K562 (cell line): ENCODE measurements at regions not wholly inside any gene's neighbourhood (a gene's known extent, or its start where the extent isn't known, plus 50 kb on each side); places are given as distances from the start of the nearest gene placed in this dataset.

Source experiments
- ARID2 ChIP-seq: fragments of 450-650 bp; IDR thresholded peaks from 2 replicates; pipeline ENCODE4 v1.6.1; 2017; ENCODE audit warnings: antibody characterized with exemption, mild to moderate bottlenecking
- FOXK1 ChIP-seq: sonication (generic); formaldehyde crosslinking; IDR thresholded peaks from 2 replicates; pipeline ENCODE4 v1.8.0; 2022; ENCODE audit warnings: missing genetic modification reagents, mild to moderate bottlenecking, borderline replicate concordance
- HBP1 ChIP-seq: fragments of 450-650 bp; formaldehyde crosslinking; IDR thresholded peaks from 2 replicates; pipeline ENCODE4 v1.4.0; 2022; ENCODE audit warnings: missing genetic modification characterization
- HNRNPL ChIP-seq: fragments of 200-400 bp; formaldehyde crosslinking; IDR thresholded peaks from 2 replicates; pipeline ENCODE4 v1.6.1; 2017; ENCODE audit warnings: low read depth, mild to moderate bottlenecking, low read length
- HOMEZ ChIP-seq: fragments of 250-450 bp; sonication (Bioruptor Pico); IDR thresholded peaks from 2 replicates; pipeline ENCODE4 v1.4.0; 2020; ENCODE audit warnings: mild to moderate bottlenecking, moderate library complexity
- IRF9 ChIP-seq: fragments of 450-650 bp; IDR thresholded peaks from 2 replicates; pipeline ENCODE4 v1.6.1; 2016; ENCODE audit warnings: missing biosample characterization, missing genetic modification characterization
- KAT8 ChIP-seq: fragments of 450-650 bp; IDR thresholded peaks from 2 replicates; pipeline ENCODE4 v1.6.1; 2016; ENCODE audit warnings: low read depth, mild to moderate bottlenecking
- SFPQ ChIP-seq: fragments of 200-400 bp; formaldehyde crosslinking; IDR thresholded peaks from 2 replicates; pipeline ENCODE4 v1.6.1; 2017; ENCODE audit warnings: mild to moderate bottlenecking, low read depth, low read length, moderate library complexity
- SRSF9 ChIP-seq: fragments of 200-400 bp; formaldehyde crosslinking; IDR thresholded peaks from 2 replicates; pipeline ENCODE4 v1.6.1; 2017; ENCODE audit warnings: low read depth, low read length, borderline replicate concordance
- TAF15 ChIP-seq: fragments of 200-400 bp; formaldehyde crosslinking; IDR thresholded peaks from 2 replicates; pipeline ENCODE4 v1.6.1; 2017; ENCODE audit warnings: mild to moderate bottlenecking, low read depth, low read length, moderate library complexity
- TAL1 ChIP-seq: fragments of 450-650 bp; IDR thresholded peaks from 2 replicates; pipeline ENCODE4 v1.6.1; 2016; ENCODE audit warnings: mild to moderate bottlenecking
- ZNF395 ChIP-seq: fragments of 200-800 bp; sonication (Bioruptor generic); IDR thresholded peaks from 2 replicates; pipeline ENCODE4 v1.6.1; 2017; ENCODE audit warnings: missing genetic modification characterization, missing compliant biosample characterization
- ZNF398 ChIP-seq: fragments of 250-450 bp; sonication (Bioruptor Pico); IDR thresholded peaks from 2 replicates; pipeline ENCODE4 v1.8.0; 2021; ENCODE audit warnings: moderate library complexity, mild to moderate bottlenecking, inconsistent platforms
- ZNF551 ChIP-seq: fragments of 250-450 bp; sonication (Bioruptor Pico); IDR thresholded peaks from 2 replicates; pipeline ENCODE4 v1.5.0; 2021; ENCODE audit warnings: mild to moderate bottlenecking, moderate library complexity

- no peak for TF ChIP-seq ZNF398 (CRISPR knock-in tag)
- no peak for TF ChIP-seq FOXK1 (CRISPR knock-in tag)
- TF ChIP-seq SFPQ, result no peak
- TF ChIP-seq SRSF9, result no peak
- TF ChIP-seq HOMEZ, result no peak
- TF ChIP-seq ARID2, result no peak
- no peak for TF ChIP-seq TAF15
- TF ChIP-seq TAL1, result peak; percentile 56; the same call in 1 of the 2 replicates
- TF ChIP-seq IRF9, result no peak
- no peak for TF ChIP-seq HNRNPL
- no peak for TF ChIP-seq HBP1
- TF ChIP-seq KAT8, result no peak
- no peak for TF ChIP-seq ZNF395 (CRISPR knock-in tag)
- TF ChIP-seq ZNF551, result no peak
Measured at GRCh38 chr3:31124373-31124772, 229.9 kb upstream of the GADL1 start (continued).
